K562 (cell line): ENCODE measurements at regions not wholly inside any gene's neighbourhood (a gene's known extent, or its start where the extent isn't known, plus 50 kb on each side); places are given as distances from the start of the nearest gene placed in this dataset.

Source experiments
- ATAC-seq: fragments of 200-7000 bp; cut with Tn5 transposase; 3 replicates; pipeline ENCODE4 v1.9.1; 2020; ENCODE audit warnings: moderate library complexity
- BruUV-seq: library from RNA; stranded (reverse); fragments of 400-500 nt; replicated peaks from 2 replicates; lab custom pipeline; 2021; lab: Mats Ljungman, UMichigan
- CTCF ChIA-PET: fragments of 300-600 bp; formaldehyde crosslinking; extraction: SDS; loops from one replicate; lab custom pipeline; 2021; ENCODE audit warnings: low intra/inter-chr PET ratio; lab: Yijun Ruan, JAX
- POLR2A ChIA-PET: fragments of 300-600, 350-650 bp; sonication (Branson Sonifier 250); formaldehyde crosslinking; extraction: SDS; loops from one replicate; lab custom pipeline; 2021; ENCODE audit warnings: antibody characterized with exemption, inconsistent platforms; lab: Yijun Ruan, JAX
- DNase-seq, 4 experiments: peaks; one replicate each; pipeline versions ENCODE4 v3.0.0 to v3.0.0-alpha.2; 2011 to 2018; ENCODE audit warnings: low spot score in 3 of 4, mixed read lengths in 3 of 4; ENCODE audit errors: extremely low read depth in 1 of 4
- FAIRE-seq: peaks from 2 replicates; lab custom pipeline; 2011; peaks lifted over from hg19 to GRCh38; lab: Jason Lieb, UNC
- H2AFZ ChIP-seq: 2 replicates; pipeline ENCODE4 v1.6.0; 2011; ENCODE audit warnings: low read depth, low read length, control low read depth, inconsistent platforms
- H3K27ac ChIP-seq: fragments of 200-600 bp; 3 replicates; pipeline ENCODE4 v1.8.0; 2011; ENCODE audit warnings: low read depth, mild to moderate bottlenecking, control low read depth, inconsistent platforms, low read length, moderate library complexity, mixed read lengths; ENCODE audit errors: extremely low read depth
- H3K27me3 ChIP-seq, 2 experiments: fragments of 300-600 bp in 1 of 2; 2 replicates in 1 of 2; 3 replicates in 1 of 2; pipeline versions ENCODE4 v1.6.0 to v1.8.0; 2011; ENCODE audit warnings: inconsistent platforms in 2 of 2, low read length in 2 of 2, mild to moderate bottlenecking in 1 of 2, mixed read lengths in 1 of 2, moderate library complexity in 1 of 2; ENCODE audit not compliant: control insufficient read depth in 2 of 2, insufficient read depth in 2 of 2
- H3K36me3 ChIP-seq: fragments of 300-600 bp; 3 replicates; pipeline ENCODE4 v1.8.0; 2011; ENCODE audit warnings: mild to moderate bottlenecking, low read length, inconsistent platforms; ENCODE audit not compliant: control insufficient read depth, insufficient read depth
- H3K4me1 ChIP-seq, 2 experiments: fragments of 200-600 bp in 1 of 2; replicated peaks in 1 of 2; 2 replicates in 1 of 2; 3 replicates in 1 of 2; pipeline versions ENCODE4 v1.5.1 to v1.8.0; 2011; ENCODE audit warnings: inconsistent platforms in 2 of 2, low read length in 2 of 2, mild to moderate bottlenecking in 1 of 2, mixed read lengths in 1 of 2, moderate library complexity in 1 of 2; ENCODE audit not compliant: control insufficient read depth in 2 of 2, insufficient read depth in 2 of 2
- H3K4me2 ChIP-seq: 2 replicates; pipeline ENCODE4 v1.6.1; 2011; ENCODE audit warnings: low read length, control low read depth, inconsistent platforms, mixed read lengths; ENCODE audit not compliant: insufficient read depth
- H3K4me3 ChIP-seq: fragments of 200-600 bp; sonication (generic), shearing (Covaris generic); 2 replicates; pipeline ENCODE4 v1.5.1; 2016; ENCODE audit warnings: control low read depth, inconsistent platforms
- H3K79me2 ChIP-seq: fragments of 200-600 bp; 3 replicates; pipeline ENCODE4 v1.8.0; 2011; ENCODE audit warnings: low read length, inconsistent platforms; ENCODE audit not compliant: control insufficient read depth, insufficient read depth
- H3K9ac ChIP-seq, 2 experiments: 2 replicates each; pipeline versions ENCODE4 v1.6.0 to v1.6.1; 2011; ENCODE audit warnings: low read depth in 2 of 2, low read length in 2 of 2, control low read depth in 1 of 2, inconsistent platforms in 1 of 2, mild to moderate bottlenecking in 1 of 2, mixed read lengths in 1 of 2; ENCODE audit not compliant: insufficient read depth in 1 of 2
- H3K9me1 ChIP-seq: one replicate; pipeline ENCODE4 v1.6.0; 2011; ENCODE audit warnings: inconsistent platforms, mild to moderate bottlenecking, low read length, moderate library complexity; ENCODE audit not compliant: control insufficient read depth, insufficient read depth
- H3K9me3 ChIP-seq: replicated peaks from 2 replicates; pipeline ENCODE4 v1.5.1; 2011; ENCODE audit warnings: low read depth, low read length, inconsistent platforms; ENCODE audit not compliant: control insufficient read depth, insufficient read depth
- H4K20me1 ChIP-seq: replicated peaks from 2 replicates; pipeline ENCODE4 v1.6.1; 2011; ENCODE audit warnings: low read length, inconsistent platforms, mixed read lengths; ENCODE audit not compliant: control insufficient read depth, insufficient read depth
- NR2C1 ChIP-seq, 2 experiments: fragments of 450-650 bp; IDR thresholded peaks; 2 replicates each; pipeline ENCODE4 v1.6.1; 2017; ENCODE audit warnings: mild to moderate bottlenecking in 2 of 2, antibody characterized with exemption in 1 of 2, inconsistent platforms in 1 of 2, missing compliant biosample characterization in 1 of 2, missing genetic modification characterization in 1 of 2
- SUPT5H ChIP-seq: fragments of 450-650 bp; IDR thresholded peaks from 2 replicates; pipeline ENCODE4 v1.6.1; 2016
- ZNF175 ChIP-seq: fragments of 200-800 bp; sonication (Bioruptor generic); IDR thresholded peaks from 2 replicates; pipeline ENCODE4 v1.6.1; 2016; ENCODE audit warnings: low read depth, mild to moderate bottlenecking, missing genetic modification characterization, missing compliant biosample characterization
- WGBS: fragments of 100-300 bp; shearing (Covaris generic); methylation state at CpG from one replicate; pipeline ENCODE4 v1.1.6; 2016; ENCODE audit warnings: low coverage, mixed read lengths; ENCODE audit not compliant: insufficient coverage; ENCODE audit errors: missing lambda C conversion rate; 5-methylcytosine and 5-hydroxymethylcytosine counted together
- in situ Hi-C: fragments of 300-500 bp; cut with MboI; formaldehyde crosslinking; loops from 4 replicates; pipeline ENCODE4 v1.15.0; 2018; ENCODE audit warnings: inconsistent platforms, mixed read lengths
- intact Hi-C: fragments of 100-400 bp; cut with micrococcal nuclease; formaldehyde crosslinking; loops from 2 replicates; pipeline ENCODE4 v1.14.2; 2022

DNA sequence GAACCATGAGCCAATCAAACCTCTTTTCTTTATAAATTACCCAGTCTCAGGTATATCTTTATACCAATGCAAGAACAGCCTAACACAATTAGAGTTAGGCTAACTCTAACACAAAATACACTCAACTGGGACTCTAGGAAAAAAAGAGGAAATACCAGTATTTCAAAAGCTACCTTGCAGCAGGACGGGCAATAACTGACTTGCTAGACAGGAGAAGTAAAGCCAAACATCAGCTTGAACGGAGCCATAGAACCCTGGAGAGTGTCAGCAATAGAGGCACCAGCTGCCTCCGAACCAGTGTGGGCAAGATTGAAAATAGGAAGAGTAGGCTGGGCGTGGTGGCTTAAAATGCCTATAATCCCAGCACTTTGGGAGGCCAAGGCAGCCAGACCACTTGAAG lies 162.0 kb upstream of the SOX4 start:
- DNase-seq: no peak
- H3K79me2 ChIP-seq: no peaks in the 10 kb centered on the region
- no peak overlapping the region for H2AFZ ChIP-seq
- CTCF ChIA-PET: no interaction called here
- no peak overlapping the region for H3K4me3 ChIP-seq
- no peaks in the 10 kb centered on the region for H3K4me1 ChIP-seq
- no peaks in the 10 kb centered on the region for H4K20me1 ChIP-seq
- ATAC-seq: no peak
- POLR2A ChIA-PET: no interaction called here
- H3K27ac ChIP-seq: no peak overlapping the region
- H3K9me1 ChIP-seq: no peaks in the 10 kb centered on the region
- 0% methylated on average over 4 of the region's 4 CpGs for WGBS
- no peak overlapping the region for H3K9ac ChIP-seq
- peaks cover 3 to 20% of the 10 kb centered on the region in 2 experiments; a peak in 3 of 5 replicates for H3K27me3 ChIP-seq
- no peaks in the 10 kb centered on the region for H3K9me3 ChIP-seq
- BruUV-seq: no TSS peak
- FAIRE-seq: no peak
- H3K4me2 ChIP-seq: no peak overlapping the region
- TF ChIP-seq ZNF175 (no peak), SUPT5H (no peak)
- TF ChIP-seq, all 486 proteins: peak for 0
- intact Hi-C loops (no loop called here), in situ Hi-C loops (no loop called here)
- no peaks in the 10 kb centered on the region for H3K36me3 ChIP-seq

GRCh38 chr6:21436625-21437024 lies 156.9 kb upstream of the SOX4 start:
- TF ChIP-seq NR2C1 (IDR thresholded peaks at IDR 0.05) (no peak), NR2C1 (tag; IDR thresholded peaks at IDR 0.05) (no peak)
- no peak for FAIRE-seq
- Histone ChIP-seq H3K36me3 (no peaks in the 10 kb centered on the region), H3K9me3 (no peaks in the 10 kb centered on the region), H3K4me3 (no peak overlapping the region), H3K27ac (no peak overlapping the region), H2AFZ (no peak overlapping the region), H3K79me2 (no peaks in the 10 kb centered on the region), H3K9ac (no peak overlapping the region), H3K4me2 (no peak overlapping the region), H4K20me1 (no peaks in the 10 kb centered on the region), H3K9me1 (no peaks in the 10 kb centered on the region), H3K4me1 (no peaks in the 10 kb centered on the region), H3K27me3 (peaks cover 3 to 19% of the 10 kb centered on the region in 2 experiments; a peak in 4 of 5 replicates)
- WGBS: 0% methylated on average over 1 of the region's 1 CpG
- no peak for DNase-seq
- ChIA-PET POLR2A (no interaction called here), CTCF (no interaction called here)
- intact Hi-C loops: no loop called here
- ATAC-seq: no peak
- in situ Hi-C loops: no loop called here
- no TSS peak for BruUV-seq
